Natural killer cell (primary cell): ENCODE measurements at regions not wholly inside any gene's neighbourhood (a gene's known extent, or its start where the extent isn't known, plus 50 kb on each side); places are given as distances from the start of the nearest gene placed in this dataset.

ENCODE experiments used
- ATAC-seq, 3 donors: fragments of 150-1000 bp in 2 of 3; fragments of 200-7000 bp in 1 of 3; cut with Tn5 transposase; 1 replicate in 1 of 3; 2 replicates in 2 of 3; pipeline ENCODE4 v1.10.0; 2021; ENCODE audit warnings: mild to moderate bottlenecking in 2 of 3, moderate library complexity in 2 of 3
- DNase-seq, 2 donors: peaks; one replicate each; pipeline versions ENCODE4 v3.0.0 to v3.0.0-alpha.2; 2013 to 2021; ENCODE audit warnings: mixed read lengths in 1 of 2
- H3K27ac ChIP-seq: one replicate; pipeline ENCODE4 v1.5.1; 2013; ENCODE audit warnings: mild to moderate bottlenecking, low read length
- H3K27me3 ChIP-seq: one replicate; pipeline ENCODE4 v1.6.1; 2013; ENCODE audit warnings: low read length; ENCODE audit not compliant: control insufficient read depth, insufficient read depth
- H3K36me3 ChIP-seq: one replicate; pipeline ENCODE4 v1.6.1; 2013; ENCODE audit warnings: low read length; ENCODE audit not compliant: control insufficient read depth, insufficient read depth
- H3K4me1 ChIP-seq: one replicate; pipeline ENCODE4 v1.6.1; 2013; ENCODE audit warnings: low read length; ENCODE audit not compliant: control insufficient read depth, insufficient read depth
- H3K4me3 ChIP-seq: one replicate; pipeline ENCODE4 v1.5.1; 2013; ENCODE audit warnings: low read length
- H3K9me3 ChIP-seq: one replicate; pipeline ENCODE4 v1.6.1; 2013; ENCODE audit warnings: low read length; ENCODE audit not compliant: control insufficient read depth, insufficient read depth
- H3K27ac Mint-ChIP-seq, 2 donors: one replicate each; pipeline ENCODE4 v1.8.0; 2022; ENCODE audit warnings: mild to moderate bottlenecking in 2 of 2, mixed read lengths in 2 of 2, moderate library complexity in 1 of 2
- H3K27me3 Mint-ChIP-seq, 2 donors: one replicate each; pipeline ENCODE4 v1.8.0; 2022; ENCODE audit warnings: low read depth in 2 of 2, mixed read lengths in 2 of 2
- H3K36me3 Mint-ChIP-seq: one replicate; pipeline ENCODE4 v1.8.0; 2022; ENCODE audit warnings: mixed read lengths
- H3K4me1 Mint-ChIP-seq, 2 donors: one replicate each; pipeline ENCODE4 v1.8.0; 2022; ENCODE audit warnings: mixed read lengths in 2 of 2
- H3K4me3 Mint-ChIP-seq: one replicate; pipeline ENCODE4 v1.8.0; 2022; ENCODE audit warnings: mild to moderate bottlenecking, moderate library complexity, mixed read lengths
- H3K9me3 Mint-ChIP-seq, 2 donors: one replicate each; pipeline ENCODE4 v1.8.0; 2022; ENCODE audit warnings: mixed read lengths in 2 of 2
- WGBS: methylation state at CpG from one replicate; pipeline ENCODE4 v1.1.7; 2013; ENCODE audit warnings: missing lambda C conversion rate; ENCODE audit not compliant: insufficient coverage; 5-methylcytosine and 5-hydroxymethylcytosine counted together
- intact Hi-C: fragments of 100-400 bp; cut with micrococcal nuclease; formaldehyde crosslinking; loops from one replicate; pipeline ENCODE4 v1.14.2; 2022
- TF ChIP-seq, protein P1 (sequence below): fragments of 200-600 bp; IDR thresholded peaks from one replicate; pipeline ENCODE4 v1.8.0; 2022; ENCODE audit warnings: antibody characterized with exemption

- DNase-seq (no peak), ATAC-seq (no peak)
- H3K27me3 ChIP-seq, result no peaks in the 10 kb centered on the region
- no peak overlapping the region for H3K27ac ChIP-seq
- H3K4me1 ChIP-seq, result peaks cover 15% of the 10 kb centered on the region
- TF ChIP-seq, protein P1, sequence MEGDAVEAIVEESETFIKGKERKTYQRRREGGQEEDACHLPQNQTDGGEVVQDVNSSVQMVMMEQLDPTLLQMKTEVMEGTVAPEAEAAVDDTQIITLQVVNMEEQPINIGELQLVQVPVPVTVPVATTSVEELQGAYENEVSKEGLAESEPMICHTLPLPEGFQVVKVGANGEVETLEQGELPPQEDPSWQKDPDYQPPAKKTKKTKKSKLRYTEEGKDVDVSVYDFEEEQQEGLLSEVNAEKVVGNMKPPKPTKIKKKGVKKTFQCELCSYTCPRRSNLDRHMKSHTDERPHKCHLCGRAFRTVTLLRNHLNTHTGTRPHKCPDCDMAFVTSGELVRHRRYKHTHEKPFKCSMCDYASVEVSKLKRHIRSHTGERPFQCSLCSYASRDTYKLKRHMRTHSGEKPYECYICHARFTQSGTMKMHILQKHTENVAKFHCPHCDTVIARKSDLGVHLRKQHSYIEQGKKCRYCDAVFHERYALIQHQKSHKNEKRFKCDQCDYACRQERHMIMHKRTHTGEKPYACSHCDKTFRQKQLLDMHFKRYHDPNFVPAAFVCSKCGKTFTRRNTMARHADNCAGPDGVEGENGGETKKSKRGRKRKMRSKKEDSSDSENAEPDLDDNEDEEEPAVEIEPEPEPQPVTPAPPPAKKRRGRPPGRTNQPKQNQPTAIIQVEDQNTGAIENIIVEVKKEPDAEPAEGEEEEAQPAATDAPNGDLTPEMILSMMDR, result no peak
- Mint-ChIP-seq H3K4me3 (no peak overlapping the region), H3K36me3 (no peaks in the 10 kb centered on the region), H3K4me1 (peaks cover 4 to 11% of the 10 kb centered on the region in 2 donors), H3K9me3 (no peaks in the 10 kb centered on the region), H3K27ac (no peak overlapping the region), H3K27me3 (no peaks in the 10 kb centered on the region)
- 84% methylated on average over 7 of the region's 8 CpGs for WGBS
- no peak overlapping the region for H3K4me3 ChIP-seq
- no peaks in the 10 kb centered on the region for H3K36me3 ChIP-seq
- no peaks in the 10 kb centered on the region for H3K9me3 ChIP-seq
- intact Hi-C loops, result no loop called here
Measured at GRCh38 chr6:166724576-166724975, 97.5 kb upstream of the RPS6KA2 start.

DNA sequence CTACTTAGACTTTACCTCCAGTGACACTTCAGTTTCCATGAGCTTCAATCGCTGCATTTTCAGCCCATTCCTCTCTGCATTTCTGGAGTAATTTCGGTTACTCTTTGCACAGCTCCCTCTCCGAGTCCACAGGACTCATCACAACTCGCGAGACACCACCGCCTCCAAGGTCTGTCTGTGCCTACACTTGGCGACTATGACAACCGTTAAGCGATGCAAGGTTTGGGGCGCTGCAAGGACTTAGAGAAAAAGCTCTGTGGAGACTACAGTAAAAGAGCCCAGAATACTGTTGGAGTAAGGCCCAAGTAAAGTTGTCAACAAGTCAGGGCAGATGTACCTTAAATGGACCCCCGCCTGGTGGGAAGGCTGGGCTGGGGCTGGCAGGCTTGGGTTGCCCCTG, 95.7 kb upstream of the RPS6KA2 start:
- Mint-ChIP-seq H3K27me3 (no peaks in the 10 kb centered on the region), H3K4me3 (no peak overlapping the region), H3K36me3 (no peaks in the 10 kb centered on the region), H3K9me3 (no peaks in the 10 kb centered on the region), H3K27ac (no peak overlapping the region), H3K4me1 (no peaks in the 10 kb centered on the region)
- intact Hi-C loops, result no loop called here
- WGBS, result 95% methylated on average over 11 of the region's 11 CpGs
- Histone ChIP-seq H3K9me3 (no peaks in the 10 kb centered on the region), H3K27me3 (no peaks in the 10 kb centered on the region), H3K4me1 (no peaks in the 10 kb centered on the region), H3K36me3 (no peaks in the 10 kb centered on the region), H3K27ac (no peak overlapping the region), H3K4me3 (no peak overlapping the region)
- DNase-seq, result no peak
- no peak for ATAC-seq
- TF ChIP-seq, protein P1, result no peak

- no peaks in the 10 kb centered on the region for H3K36me3 Mint-ChIP-seq
- no peak overlapping the region for H3K4me3 ChIP-seq
- H3K9me3 ChIP-seq, result no peaks in the 10 kb centered on the region
- intact Hi-C loops, result no loop called here
- H3K4me1 ChIP-seq, result no peaks in the 10 kb centered on the region
- TF ChIP-seq, protein P1, result no peak
- no peaks in the 10 kb centered on the region for H3K9me3 Mint-ChIP-seq
- no peaks in the 10 kb centered on the region for H3K27me3 ChIP-seq
- peaks cover 7 to 9% of the 10 kb centered on the region in 2 donors for H3K27me3 Mint-ChIP-seq
- no peaks in the 10 kb centered on the region for H3K36me3 ChIP-seq
- ATAC-seq (no peak), DNase-seq (no peak)
- H3K27ac Mint-ChIP-seq, result no peak overlapping the region
- 90% methylated on average over 15 of the region's 17 CpGs for WGBS
- H3K27ac ChIP-seq, result no peak overlapping the region
- no peaks in the 10 kb centered on the region for H3K4me1 Mint-ChIP-seq
- no peak overlapping the region for H3K4me3 Mint-ChIP-seq
Measured at GRCh38 chr6:166721576-166721975, 94.5 kb upstream of the RPS6KA2 start.

DNA sequence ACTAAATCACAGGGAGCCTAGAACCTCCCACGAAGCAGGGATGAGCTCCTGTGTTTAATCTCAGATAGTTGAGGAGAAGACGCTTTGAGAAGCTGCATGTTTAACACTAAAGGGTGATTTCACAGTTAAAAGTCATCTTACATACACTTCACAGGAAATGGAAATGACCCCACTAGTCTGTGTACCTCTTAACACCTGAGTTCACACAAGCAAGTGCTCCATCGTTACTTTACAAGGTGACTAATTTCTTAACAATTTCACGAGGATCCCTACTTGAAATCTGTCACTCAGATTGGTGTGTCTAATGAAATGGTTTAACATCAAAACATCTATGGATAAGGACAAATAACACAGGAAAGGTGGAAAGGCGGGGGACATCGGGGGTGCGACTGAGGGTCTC, 93.8 kb upstream of the RPS6KA2 start:
- H3K36me3 Mint-ChIP-seq, result no peaks in the 10 kb centered on the region
- intact Hi-C loops, result no loop called here
- Histone ChIP-seq H3K4me3 (no peak overlapping the region), H3K27me3 (no peaks in the 10 kb centered on the region), H3K36me3 (no peaks in the 10 kb centered on the region), H3K4me1 (no peaks in the 10 kb centered on the region), H3K27ac (no peak overlapping the region), H3K9me3 (no peaks in the 10 kb centered on the region)
- WGBS, result 79% methylated on average over 5 of the region's 7 CpGs
- no peak for DNase-seq
- ATAC-seq, result no peak
- H3K4me1 Mint-ChIP-seq, result no peaks in the 10 kb centered on the region
- H3K27me3 Mint-ChIP-seq, result peaks cover 7 to 12% of the 10 kb centered on the region in 2 donors
- no peak overlapping the region for H3K27ac Mint-ChIP-seq
- H3K9me3 Mint-ChIP-seq, result no peaks in the 10 kb centered on the region
- TF ChIP-seq, protein P1, result no peak
- H3K4me3 Mint-ChIP-seq, result no peak overlapping the region
